Heart left ventricle (tissue), 13 donors: ENCODE measurements at regions not wholly inside any gene's neighbourhood (a gene's known extent, or its start where the extent isn't known, plus 50 kb on each side); places are given as distances from the start of the nearest gene placed in this dataset.

Source experiments
- POLR2A ChIP-seq, 2 donors: fragments of 450-650 bp; IDR thresholded peaks; one replicate each; pipeline ENCODE4 v1.6.1; 2017; ENCODE audit warnings: antibody characterized with exemption in 2 of 2, mild to moderate bottlenecking in 2 of 2, moderate library complexity in 2 of 2
- TF ChIP-seq, protein P1 (sequence below), 12 donors: fragments of 200-600 bp; sonication (generic) in 4 of 12; IDR thresholded peaks; one replicate each; pipeline versions ENCODE4 v1.5.0 to v1.8.0; 2018 to 2022; ENCODE audit warnings: antibody characterized with exemption in 12 of 12, mild to moderate bottlenecking in 5 of 12
- donor health status: ischemic (EF 13 %, LVEDD 7.1; RV severe dilation, severe dysfunction).
- donor health status: DM: no; HTN: yes; CAD: no.
- donor health status: DM: no; HTN: no; CAD: no.
- donor health status: ischemic (EF 25% LVEDD 6.9; RV normal size, moderate dysfunction).
- donor health status: ischemic (EF 25% LVEDD 5.7; RV mildly dilated, moderate dysfunction).
- donor health status: ischemic (EF 35%, LVEDD 5.7; RV mildly dilated, moderate dysfunction).
- donor health status: nonischemic (EF 11% LVEDD 7.7; RV severe dilation, severe dysfunction).
- donor health status: DM: yes; HTN: yes; CAD: no.
- donor health status: PGD.
- donor health status: ischemic (EF 29% LVEDD 5.4; RV normal size, mild dysfunction).
- donor health status: nonischemic (EF 23%, LVEDD 6.1; RV moderate dilation, normal function).

DNA sequence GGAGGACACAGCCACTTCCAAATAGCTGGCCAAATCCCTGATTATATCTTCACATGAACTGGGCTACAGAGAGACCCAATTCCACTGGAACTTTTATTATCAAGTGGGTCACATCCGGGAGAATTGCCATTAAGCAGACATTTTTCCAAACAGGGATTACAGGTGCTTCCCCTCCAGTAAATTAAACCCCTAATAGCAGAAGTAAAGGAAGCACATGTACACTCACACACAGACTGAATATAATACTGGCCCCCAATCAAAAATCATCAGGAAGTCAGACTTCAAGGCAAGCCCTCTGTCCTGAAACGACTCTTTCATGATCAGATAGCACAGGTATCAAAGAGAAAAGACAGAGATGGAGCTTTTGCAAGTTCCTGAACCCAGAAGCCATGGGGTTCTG, 118.6 kb upstream of the PPP2R5A start:
- TF ChIP-seq, protein P1, sequence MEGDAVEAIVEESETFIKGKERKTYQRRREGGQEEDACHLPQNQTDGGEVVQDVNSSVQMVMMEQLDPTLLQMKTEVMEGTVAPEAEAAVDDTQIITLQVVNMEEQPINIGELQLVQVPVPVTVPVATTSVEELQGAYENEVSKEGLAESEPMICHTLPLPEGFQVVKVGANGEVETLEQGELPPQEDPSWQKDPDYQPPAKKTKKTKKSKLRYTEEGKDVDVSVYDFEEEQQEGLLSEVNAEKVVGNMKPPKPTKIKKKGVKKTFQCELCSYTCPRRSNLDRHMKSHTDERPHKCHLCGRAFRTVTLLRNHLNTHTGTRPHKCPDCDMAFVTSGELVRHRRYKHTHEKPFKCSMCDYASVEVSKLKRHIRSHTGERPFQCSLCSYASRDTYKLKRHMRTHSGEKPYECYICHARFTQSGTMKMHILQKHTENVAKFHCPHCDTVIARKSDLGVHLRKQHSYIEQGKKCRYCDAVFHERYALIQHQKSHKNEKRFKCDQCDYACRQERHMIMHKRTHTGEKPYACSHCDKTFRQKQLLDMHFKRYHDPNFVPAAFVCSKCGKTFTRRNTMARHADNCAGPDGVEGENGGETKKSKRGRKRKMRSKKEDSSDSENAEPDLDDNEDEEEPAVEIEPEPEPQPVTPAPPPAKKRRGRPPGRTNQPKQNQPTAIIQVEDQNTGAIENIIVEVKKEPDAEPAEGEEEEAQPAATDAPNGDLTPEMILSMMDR (IDR thresholded peaks at IDR 0.05): no peak
- no peak for TF ChIP-seq POLR2A (IDR thresholded peaks at IDR 0.05)
